ENCODE measurements at regions not wholly inside any gene's neighbourhood (a gene's known extent, or its start where the extent isn't known, plus 50 kb on each side); places are given as distances from the start of the nearest gene placed in this dataset.
"Not testable (repeated sequence)": the region's sequence is repeated elsewhere in the genome, so short reads cannot be mapped to it uniquely, and the experiment has no call there.

DNA sequence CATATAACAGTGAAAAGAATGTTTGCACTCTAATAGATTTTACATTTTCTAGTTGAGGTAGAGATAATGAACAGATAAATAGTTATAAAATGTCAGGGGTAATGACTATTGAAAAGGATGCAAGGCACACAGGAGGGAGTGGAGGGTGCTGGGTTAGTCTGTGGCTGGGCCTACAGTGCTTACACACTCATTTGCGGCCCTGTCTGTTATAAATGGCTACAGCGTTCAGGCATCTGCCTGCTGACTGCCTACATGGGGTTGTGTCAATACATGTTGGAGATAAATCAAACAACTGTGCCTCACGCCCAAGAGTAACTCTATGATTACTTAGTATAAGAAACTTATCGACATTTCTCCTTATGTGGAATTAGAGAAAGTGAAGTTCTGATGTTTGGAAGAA, 313.3 kb downstream of the ACTR3B start (continued):
- TF ChIP-seq, protein P1, sequence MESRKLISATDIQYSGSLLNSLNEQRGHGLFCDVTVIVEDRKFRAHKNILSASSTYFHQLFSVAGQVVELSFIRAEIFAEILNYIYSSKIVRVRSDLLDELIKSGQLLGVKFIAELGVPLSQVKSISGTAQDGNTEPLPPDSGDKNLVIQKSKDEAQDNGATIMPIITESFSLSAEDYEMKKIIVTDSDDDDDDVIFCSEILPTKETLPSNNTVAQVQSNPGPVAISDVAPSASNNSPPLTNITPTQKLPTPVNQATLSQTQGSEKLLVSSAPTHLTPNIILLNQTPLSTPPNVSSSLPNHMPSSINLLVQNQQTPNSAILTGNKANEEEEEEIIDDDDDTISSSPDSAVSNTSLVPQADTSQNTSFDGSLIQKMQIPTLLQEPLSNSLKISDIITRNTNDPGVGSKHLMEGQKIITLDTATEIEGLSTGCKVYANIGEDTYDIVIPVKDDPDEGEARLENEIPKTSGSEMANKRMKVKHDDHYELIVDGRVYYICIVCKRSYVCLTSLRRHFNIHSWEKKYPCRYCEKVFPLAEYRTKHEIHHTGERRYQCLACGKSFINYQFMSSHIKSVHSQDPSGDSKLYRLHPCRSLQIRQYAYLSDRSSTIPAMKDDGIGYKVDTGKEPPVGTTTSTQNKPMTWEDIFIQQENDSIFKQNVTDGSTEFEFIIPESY (IDR thresholded peaks at IDR 0.05) = no peak
- TF ChIP-seq TAF1 (conservative IDR thresholded peaks at IDR 0.05) = no peak
- TF ChIP-seq EGR1 (IDR thresholded peaks at IDR 0.05; ENCODE audit: low read depth in 2 of 2) = no peak
- no peak for TF ChIP-seq RAD21 (IDR thresholded peaks at IDR 0.05)
- no peak for TF ChIP-seq FOXA1 (IDR thresholded peaks at IDR 0.05)
- TF ChIP-seq NR2F2 (IDR thresholded peaks at IDR 0.05) = no peak
- TF ChIP-seq SP1 (IDR thresholded peaks at IDR 0.05) = no peak
- TF ChIP-seq HNF4G (IDR thresholded peaks at IDR 0.05) = no peak
- TF ChIP-seq JUND (IDR thresholded peaks at IDR 0.05) = no peak

DNA sequence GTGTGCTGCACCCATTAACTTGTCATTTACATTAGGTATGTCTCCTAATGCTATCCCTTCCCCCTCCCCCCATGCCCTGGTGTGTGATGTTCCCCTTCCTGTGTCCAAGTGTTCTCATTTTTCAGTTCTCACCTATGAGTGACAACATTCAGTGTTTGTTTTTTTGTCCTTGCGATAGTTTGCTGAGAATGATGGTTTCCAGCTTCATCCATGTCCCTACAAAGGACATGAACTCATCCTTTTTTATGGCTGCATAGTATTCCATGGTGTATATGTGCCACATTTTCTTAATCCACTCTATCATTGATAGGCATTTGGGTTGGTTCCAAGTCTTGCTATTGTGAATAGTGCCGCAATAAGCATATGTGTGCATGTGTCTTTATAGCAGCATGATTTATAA, 316.7 kb downstream of the ACTR3B start:
- H3K4me1 ChIP-seq (ENCODE audit: control insufficient read depth in 4 of 4, insufficient read depth in 4 of 4, low read length in 3 of 4); H3K27me3 ChIP-seq (ENCODE audit: control insufficient read depth in 4 of 4, insufficient read depth in 4 of 4, low read length in 3 of 4); H3K4me3 ChIP-seq (ENCODE audit: low read depth in 1 of 3, low read length in 3 of 3); H3K9me3 ChIP-seq (ENCODE audit: control insufficient read depth in 4 of 4, low read length in 3 of 4); H3K36me3 ChIP-seq (ENCODE audit: control insufficient read depth in 4 of 4, insufficient read depth in 3 of 4, low read depth in 1 of 4, low read length in 3 of 4); DNase-seq (ENCODE audit: low spot score); H3K27ac ChIP-seq (ENCODE audit: low read depth in 1 of 2, low read length in 2 of 2); H3K9ac ChIP-seq (ENCODE audit: low read depth in 1 of 2, low read length in 2 of 2): not testable (repeated sequence)
- 93% methylated on average over 2 of the region's 2 CpGs for WGBS

DNA sequence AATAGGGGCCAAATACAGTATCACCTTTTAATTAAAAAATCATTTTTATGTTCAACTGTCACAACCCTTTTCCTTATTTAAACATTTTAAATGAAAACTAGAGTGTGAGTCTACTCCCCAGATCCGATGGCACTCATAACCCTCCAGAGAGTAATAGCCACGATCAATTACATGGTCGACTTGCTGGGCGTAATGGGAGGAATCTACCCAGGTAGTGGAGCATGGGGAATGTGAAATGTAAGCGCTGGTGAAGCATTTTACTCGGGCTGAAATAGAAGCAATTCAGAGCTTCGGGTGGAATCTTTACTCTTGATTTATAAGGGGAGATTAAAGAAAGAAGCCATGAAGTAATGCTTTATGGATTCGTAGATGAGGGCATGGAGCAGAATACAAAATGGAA, 321.9 kb downstream of the ACTR3B start:
- DNase-seq (ENCODE audit: low spot score) = no peak
- H3K27me3 ChIP-seq (ENCODE audit: control insufficient read depth in 4 of 4, insufficient read depth in 4 of 4, low read length in 3 of 4) = no peaks in the 10 kb centered on the region
- WGBS = 89% methylated on average over 8 of the region's 8 CpGs
- H3K9me3 ChIP-seq (ENCODE audit: control insufficient read depth in 4 of 4, low read length in 3 of 4) = no peaks in the 10 kb centered on the region
- H3K4me1 ChIP-seq (ENCODE audit: control insufficient read depth in 4 of 4, insufficient read depth in 4 of 4, low read length in 3 of 4) = no peaks in the 10 kb centered on the region
- H3K9ac ChIP-seq (ENCODE audit: low read depth in 1 of 2, low read length in 2 of 2) = no peak overlapping the region
- H3K27ac ChIP-seq (ENCODE audit: low read depth in 1 of 2, low read length in 2 of 2) = no peak overlapping the region
- no peaks in the 10 kb centered on the region for H3K36me3 ChIP-seq (ENCODE audit: control insufficient read depth in 4 of 4, insufficient read depth in 3 of 4, low read depth in 1 of 4, low read length in 3 of 4)
- no peak for TF ChIP-seq HNF4A (conservative IDR thresholded peaks at IDR 0.05)
- TF ChIP-seq JUND (IDR thresholded peaks at IDR 0.05) = no peak
- TF ChIP-seq RAD21 (IDR thresholded peaks at IDR 0.05) = no peak
- TF ChIP-seq, protein P2, sequence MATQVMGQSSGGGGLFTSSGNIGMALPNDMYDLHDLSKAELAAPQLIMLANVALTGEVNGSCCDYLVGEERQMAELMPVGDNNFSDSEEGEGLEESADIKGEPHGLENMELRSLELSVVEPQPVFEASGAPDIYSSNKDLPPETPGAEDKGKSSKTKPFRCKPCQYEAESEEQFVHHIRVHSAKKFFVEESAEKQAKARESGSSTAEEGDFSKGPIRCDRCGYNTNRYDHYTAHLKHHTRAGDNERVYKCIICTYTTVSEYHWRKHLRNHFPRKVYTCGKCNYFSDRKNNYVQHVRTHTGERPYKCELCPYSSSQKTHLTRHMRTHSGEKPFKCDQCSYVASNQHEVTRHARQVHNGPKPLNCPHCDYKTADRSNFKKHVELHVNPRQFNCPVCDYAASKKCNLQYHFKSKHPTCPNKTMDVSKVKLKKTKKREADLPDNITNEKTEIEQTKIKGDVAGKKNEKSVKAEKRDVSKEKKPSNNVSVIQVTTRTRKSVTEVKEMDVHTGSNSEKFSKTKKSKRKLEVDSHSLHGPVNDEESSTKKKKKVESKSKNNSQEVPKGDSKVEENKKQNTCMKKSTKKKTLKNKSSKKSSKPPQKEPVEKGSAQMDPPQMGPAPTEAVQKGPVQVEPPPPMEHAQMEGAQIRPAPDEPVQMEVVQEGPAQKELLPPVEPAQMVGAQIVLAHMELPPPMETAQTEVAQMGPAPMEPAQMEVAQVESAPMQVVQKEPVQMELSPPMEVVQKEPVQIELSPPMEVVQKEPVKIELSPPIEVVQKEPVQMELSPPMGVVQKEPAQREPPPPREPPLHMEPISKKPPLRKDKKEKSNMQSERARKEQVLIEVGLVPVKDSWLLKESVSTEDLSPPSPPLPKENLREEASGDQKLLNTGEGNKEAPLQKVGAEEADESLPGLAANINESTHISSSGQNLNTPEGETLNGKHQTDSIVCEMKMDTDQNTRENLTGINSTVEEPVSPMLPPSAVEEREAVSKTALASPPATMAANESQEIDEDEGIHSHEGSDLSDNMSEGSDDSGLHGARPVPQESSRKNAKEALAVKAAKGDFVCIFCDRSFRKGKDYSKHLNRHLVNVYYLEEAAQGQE (IDR thresholded peaks at IDR 0.05) = no peak
- TF ChIP-seq YY1 (IDR thresholded peaks at IDR 0.05) = no peak
- no peak for TF ChIP-seq FOXA2 (IDR thresholded peaks at IDR 0.05)
- no peak for TF ChIP-seq GABPA (IDR thresholded peaks at IDR 0.05 in 1 of 2, conservative IDR thresholded peaks at IDR 0.05 in 1 of 2)
- TF ChIP-seq, protein P3, sequence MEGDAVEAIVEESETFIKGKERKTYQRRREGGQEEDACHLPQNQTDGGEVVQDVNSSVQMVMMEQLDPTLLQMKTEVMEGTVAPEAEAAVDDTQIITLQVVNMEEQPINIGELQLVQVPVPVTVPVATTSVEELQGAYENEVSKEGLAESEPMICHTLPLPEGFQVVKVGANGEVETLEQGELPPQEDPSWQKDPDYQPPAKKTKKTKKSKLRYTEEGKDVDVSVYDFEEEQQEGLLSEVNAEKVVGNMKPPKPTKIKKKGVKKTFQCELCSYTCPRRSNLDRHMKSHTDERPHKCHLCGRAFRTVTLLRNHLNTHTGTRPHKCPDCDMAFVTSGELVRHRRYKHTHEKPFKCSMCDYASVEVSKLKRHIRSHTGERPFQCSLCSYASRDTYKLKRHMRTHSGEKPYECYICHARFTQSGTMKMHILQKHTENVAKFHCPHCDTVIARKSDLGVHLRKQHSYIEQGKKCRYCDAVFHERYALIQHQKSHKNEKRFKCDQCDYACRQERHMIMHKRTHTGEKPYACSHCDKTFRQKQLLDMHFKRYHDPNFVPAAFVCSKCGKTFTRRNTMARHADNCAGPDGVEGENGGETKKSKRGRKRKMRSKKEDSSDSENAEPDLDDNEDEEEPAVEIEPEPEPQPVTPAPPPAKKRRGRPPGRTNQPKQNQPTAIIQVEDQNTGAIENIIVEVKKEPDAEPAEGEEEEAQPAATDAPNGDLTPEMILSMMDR (IDR thresholded peaks at IDR 0.05; ENCODE audit: low read depth, low read length, missing input control) = no peak
- TF ChIP-seq NR2F2 (IDR thresholded peaks at IDR 0.05) = no peak
- TF ChIP-seq RXRA (IDR thresholded peaks at IDR 0.05) = no peak
- no peak for TF ChIP-seq HNF4G (IDR thresholded peaks at IDR 0.05)
- TF ChIP-seq, protein P4, sequence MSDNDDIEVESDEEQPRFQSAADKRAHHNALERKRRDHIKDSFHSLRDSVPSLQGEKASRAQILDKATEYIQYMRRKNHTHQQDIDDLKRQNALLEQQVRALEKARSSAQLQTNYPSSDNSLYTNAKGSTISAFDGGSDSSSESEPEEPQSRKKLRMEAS (IDR thresholded peaks at IDR 0.05) = no peak
- no peak for TF ChIP-seq EGR1 (IDR thresholded peaks at IDR 0.05; ENCODE audit: low read depth in 2 of 2)
- TF ChIP-seq TAF1 (conservative IDR thresholded peaks at IDR 0.05) = no peak
- no peak for TF ChIP-seq SP1 (IDR thresholded peaks at IDR 0.05)
- no peak for TF ChIP-seq FOXA1 (IDR thresholded peaks at IDR 0.05)
- TF ChIP-seq, protein P5, sequence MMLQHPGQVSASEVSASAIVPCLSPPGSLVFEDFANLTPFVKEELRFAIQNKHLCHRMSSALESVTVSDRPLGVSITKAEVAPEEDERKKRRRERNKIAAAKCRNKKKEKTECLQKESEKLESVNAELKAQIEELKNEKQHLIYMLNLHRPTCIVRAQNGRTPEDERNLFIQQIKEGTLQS (IDR thresholded peaks at IDR 0.05) = no peak
- TF ChIP-seq, protein P1 (IDR thresholded peaks at IDR 0.05) = no peak
- no peak overlapping the region for H3K4me3 ChIP-seq (ENCODE audit: low read depth in 1 of 3, low read length in 3 of 3)

Data from liver (tissue), 8 donors.